DMS153 treated with DMSO at 0.1 percent for 48 hours (cell line): ENCODE measurements at regions not wholly inside any gene's neighbourhood (a gene's known extent, or its start where the extent isn't known, plus 50 kb on each side); places are given as distances from the start of the nearest gene placed in this dataset.

Source experiments
- DNase-seq: peaks from one replicate; lab custom pipeline; 2025; ENCODE audit not compliant: unreplicated experiment; lab: John Stamatoyannopoulos, UW

- no peak for DNase-seq
Observed at GRCh38 chr18:39806525-39806924, 2148.5 kb upstream of the PIK3C3 start.

GRCh38 chr18:39805218-39805617 lies 2149.8 kb upstream of the PIK3C3 start:
- DNase-seq: no peak

GRCh38 chr18:39802648-39803229 lies 2152.3 kb upstream of the PIK3C3 start:
- no peak for DNase-seq

GRCh38 chr18:39801848-39802247 lies 2153.2 kb upstream of the PIK3C3 start:
- DNase-seq: no peak

GRCh38 chr18:39801010-39801409 lies 2154.0 kb upstream of the PIK3C3 start:
- no peak for DNase-seq

GRCh38 chr18:39799006-39799405 lies 2156.0 kb upstream of the PIK3C3 start:
- DNase-seq: no peak

GRCh38 chr18:39796393-39796792 lies 2158.6 kb upstream of the PIK3C3 start:
- no peak for DNase-seq

GRCh38 chr18:39795350-39795749 lies 2159.7 kb upstream of the PIK3C3 start:
- no peak for DNase-seq

GRCh38 chr18:39793609-39794008 lies 2161.4 kb upstream of the PIK3C3 start:
- no peak for DNase-seq

GRCh38 chr18:39788383-39788782 lies 2166.7 kb upstream of the PIK3C3 start:
- no peak for DNase-seq

GRCh38 chr18:39786477-39786876 lies 2168.6 kb upstream of the PIK3C3 start:
- DNase-seq: no peak

GRCh38 chr18:39784541-39784940 lies 2170.5 kb upstream of the PIK3C3 start:
- no peak for DNase-seq

GRCh38 chr18:39781565-39781964 lies 2173.5 kb upstream of the PIK3C3 start:
- no peak for DNase-seq

GRCh38 chr18:39780774-39781173 lies 2174.3 kb upstream of the PIK3C3 start:
- no peak for DNase-seq

- DNase-seq: no peak
Observed at GRCh38 chr18:39779926-39780325, 2175.1 kb upstream of the PIK3C3 start.

- no peak for DNase-seq
Observed at GRCh38 chr18:39776766-39777165, 2178.3 kb upstream of the PIK3C3 start.

- DNase-seq: no peak
Observed at GRCh38 chr18:39774957-39775598, 2180.0 kb upstream of the PIK3C3 start.

GRCh38 chr18:39773646-39774045 lies 2181.4 kb upstream of the PIK3C3 start:
- no peak for DNase-seq

- no peak for DNase-seq
Observed at GRCh38 chr18:39772155-39772919, 2182.7 kb upstream of the PIK3C3 start.

GRCh38 chr18:39770399-39770798 lies 2184.6 kb upstream of the PIK3C3 start:
- no peak for DNase-seq

GRCh38 chr18:39764873-39765272 lies 2190.2 kb upstream of the PIK3C3 start:
- no peak for DNase-seq

- no peak for DNase-seq
Observed at GRCh38 chr18:39761273-39761672, 2193.8 kb upstream of the PIK3C3 start.
